Fibroblast of mammary gland (primary cell): ENCODE measurements at regions not wholly inside any gene's neighbourhood (a gene's known extent, or its start where the extent isn't known, plus 50 kb on each side); places are given as distances from the start of the nearest gene placed in this dataset.

ENCODE experiments used
- DNase-seq: peaks from one replicate; pipeline ENCODE4 v3.0.0-alpha.2; 2010; ENCODE audit warnings: low read depth
- H3K4me3 ChIP-seq: 2 replicates; pipeline ENCODE4 v1.5.1; 2011; ENCODE audit warnings: low read depth, mild to moderate bottlenecking, low read length, moderate library complexity; ENCODE audit not compliant: control insufficient read depth
- TF ChIP-seq, protein P1 (sequence below): conservative IDR thresholded peaks from 2 replicates; pipeline ENCODE4 v1.5.1; 2011; ENCODE audit warnings: low read depth, low read length, inconsistent platforms; ENCODE audit not compliant: control insufficient read depth, insufficient read depth

DNA sequence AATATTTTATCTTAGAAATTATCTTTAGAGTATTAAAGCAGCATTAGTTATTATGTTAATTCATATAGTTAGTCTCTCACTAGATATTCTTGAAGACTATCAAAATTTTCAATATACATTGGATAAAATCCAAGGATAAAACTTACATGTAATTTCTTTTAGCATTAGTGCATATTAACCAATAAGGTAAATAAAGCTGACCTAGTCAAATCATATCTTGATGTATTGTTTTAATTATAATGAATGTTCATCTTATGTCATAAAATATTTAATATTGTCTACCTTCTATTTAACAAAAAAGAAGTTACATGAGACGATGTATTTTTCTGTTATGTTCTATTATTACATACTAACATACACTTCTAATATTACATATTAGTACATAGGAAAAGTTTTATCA is 301.7 kb upstream of the DAB2 start:
- DNase-seq = no peak
- H3K4me3 ChIP-seq = no peak overlapping the region
- TF ChIP-seq, protein P1, sequence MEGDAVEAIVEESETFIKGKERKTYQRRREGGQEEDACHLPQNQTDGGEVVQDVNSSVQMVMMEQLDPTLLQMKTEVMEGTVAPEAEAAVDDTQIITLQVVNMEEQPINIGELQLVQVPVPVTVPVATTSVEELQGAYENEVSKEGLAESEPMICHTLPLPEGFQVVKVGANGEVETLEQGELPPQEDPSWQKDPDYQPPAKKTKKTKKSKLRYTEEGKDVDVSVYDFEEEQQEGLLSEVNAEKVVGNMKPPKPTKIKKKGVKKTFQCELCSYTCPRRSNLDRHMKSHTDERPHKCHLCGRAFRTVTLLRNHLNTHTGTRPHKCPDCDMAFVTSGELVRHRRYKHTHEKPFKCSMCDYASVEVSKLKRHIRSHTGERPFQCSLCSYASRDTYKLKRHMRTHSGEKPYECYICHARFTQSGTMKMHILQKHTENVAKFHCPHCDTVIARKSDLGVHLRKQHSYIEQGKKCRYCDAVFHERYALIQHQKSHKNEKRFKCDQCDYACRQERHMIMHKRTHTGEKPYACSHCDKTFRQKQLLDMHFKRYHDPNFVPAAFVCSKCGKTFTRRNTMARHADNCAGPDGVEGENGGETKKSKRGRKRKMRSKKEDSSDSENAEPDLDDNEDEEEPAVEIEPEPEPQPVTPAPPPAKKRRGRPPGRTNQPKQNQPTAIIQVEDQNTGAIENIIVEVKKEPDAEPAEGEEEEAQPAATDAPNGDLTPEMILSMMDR = no peak

- no peak overlapping the region for H3K4me3 ChIP-seq
- no peak for DNase-seq
- TF ChIP-seq, protein P1 = no peak
Measured at GRCh38 chr5:39721394-39721793, 296.6 kb upstream of the DAB2 start.

GRCh38 chr5:39720136-39720535 is 295.4 kb upstream of the DAB2 start:
- H3K4me3 ChIP-seq = no peak overlapping the region
- no peak for DNase-seq
- TF ChIP-seq, protein P1 = no peak

DNA sequence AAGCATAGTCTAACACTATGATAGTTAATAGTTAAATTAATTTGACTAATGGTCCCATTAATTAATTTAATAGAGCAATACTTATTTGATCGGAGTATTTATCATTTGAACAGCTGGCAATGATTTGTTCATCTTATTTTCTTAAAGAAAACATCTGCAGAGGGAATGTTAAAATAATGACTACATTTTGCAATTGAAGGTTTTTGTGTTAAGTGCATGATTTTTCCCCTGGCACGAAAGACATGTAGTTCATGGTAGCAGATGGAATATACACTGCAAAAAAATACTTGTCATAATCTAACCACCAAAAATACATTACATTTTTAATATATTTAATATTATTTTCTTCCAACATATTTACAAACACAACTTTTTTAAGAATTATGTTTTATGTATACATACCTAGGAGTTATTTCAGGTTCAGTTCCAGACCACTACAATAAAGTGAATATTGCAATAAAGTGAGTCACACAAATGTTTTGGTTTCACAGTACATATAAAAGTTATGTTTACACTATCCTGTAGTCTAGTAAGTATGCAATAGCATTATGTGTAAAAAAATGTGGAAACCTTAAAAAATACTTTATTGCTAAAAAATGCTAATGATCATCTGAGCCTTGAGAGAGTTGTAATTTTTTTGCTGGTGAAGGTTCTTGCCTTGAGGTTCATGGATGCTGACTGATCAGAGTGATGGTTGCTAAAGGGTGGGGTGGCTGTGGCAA is 292.6 kb upstream of the DAB2 start:
- peak; percentile 54 for DNase-seq
- TF ChIP-seq, protein P1 = no peak
- H3K4me3 ChIP-seq = no peak overlapping the region

- DNase-seq = peak; percentile 68
- TF ChIP-seq, protein P1 = peak; percentile 61
- no peak overlapping the region for H3K4me3 ChIP-seq
Measured at GRCh38 chr5:39716532-39717028, 291.8 kb upstream of the DAB2 start.

GRCh38 chr5:39714036-39714698 is 289.4 kb upstream of the DAB2 start:
- H3K4me3 ChIP-seq = no peak overlapping the region
- TF ChIP-seq, protein P1 = peak; percentile 80
- peak; percentile 78 for DNase-seq
